ENCODE measurements at regions not wholly inside any gene's neighbourhood (a gene's known extent, or its start where the extent isn't known, plus 50 kb on each side); places are given as distances from the start of the nearest gene placed in this dataset.

DNA sequence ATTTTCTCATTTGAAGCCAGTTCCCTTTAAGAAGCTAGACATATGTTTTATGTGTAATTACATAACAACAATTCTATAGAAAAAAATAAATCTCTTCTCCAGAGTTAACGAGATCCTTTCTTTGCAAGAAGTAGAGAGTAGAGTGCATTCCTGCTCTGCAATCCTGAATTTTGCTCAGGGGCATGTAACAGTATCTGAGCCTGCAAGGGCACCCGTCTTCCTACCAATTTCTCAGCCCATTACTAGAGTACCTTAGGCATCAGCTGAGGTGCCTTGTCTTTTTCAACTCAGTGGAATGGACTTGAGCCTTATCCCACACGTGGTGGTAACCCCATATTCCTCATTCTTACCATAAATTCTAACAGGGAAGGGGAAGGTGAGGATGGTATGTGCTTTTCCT, 205.9 kb downstream of the IKZF2 start:
- H3K27ac ChIP-seq, result no peak overlapping the region
- H3K36me3 ChIP-seq (ENCODE audit: low read depth, missing control alignments), result no peaks in the 10 kb centered on the region
- no peaks in the 10 kb centered on the region for H3K27me3 ChIP-seq
- WGBS, 2 donors, result 65 to 68% methylated on average over 3 of the region's 3 CpGs
- no peaks in the 10 kb centered on the region for H3K4me1 ChIP-seq
- no peak for TF ChIP-seq POLR2A (IDR thresholded peaks at IDR 0.05)
- TF ChIP-seq, protein P1, sequence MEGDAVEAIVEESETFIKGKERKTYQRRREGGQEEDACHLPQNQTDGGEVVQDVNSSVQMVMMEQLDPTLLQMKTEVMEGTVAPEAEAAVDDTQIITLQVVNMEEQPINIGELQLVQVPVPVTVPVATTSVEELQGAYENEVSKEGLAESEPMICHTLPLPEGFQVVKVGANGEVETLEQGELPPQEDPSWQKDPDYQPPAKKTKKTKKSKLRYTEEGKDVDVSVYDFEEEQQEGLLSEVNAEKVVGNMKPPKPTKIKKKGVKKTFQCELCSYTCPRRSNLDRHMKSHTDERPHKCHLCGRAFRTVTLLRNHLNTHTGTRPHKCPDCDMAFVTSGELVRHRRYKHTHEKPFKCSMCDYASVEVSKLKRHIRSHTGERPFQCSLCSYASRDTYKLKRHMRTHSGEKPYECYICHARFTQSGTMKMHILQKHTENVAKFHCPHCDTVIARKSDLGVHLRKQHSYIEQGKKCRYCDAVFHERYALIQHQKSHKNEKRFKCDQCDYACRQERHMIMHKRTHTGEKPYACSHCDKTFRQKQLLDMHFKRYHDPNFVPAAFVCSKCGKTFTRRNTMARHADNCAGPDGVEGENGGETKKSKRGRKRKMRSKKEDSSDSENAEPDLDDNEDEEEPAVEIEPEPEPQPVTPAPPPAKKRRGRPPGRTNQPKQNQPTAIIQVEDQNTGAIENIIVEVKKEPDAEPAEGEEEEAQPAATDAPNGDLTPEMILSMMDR (IDR thresholded peaks at IDR 0.05), result no peak
- intact Hi-C loops (cut with DNase I; ENCODE audit: low total_unique reads), result no loop called here
- no peaks in the 10 kb centered on the region for H3K9me3 ChIP-seq
- H3K4me3 ChIP-seq, result no peak overlapping the region
- DNase-seq, result no peak

DNA sequence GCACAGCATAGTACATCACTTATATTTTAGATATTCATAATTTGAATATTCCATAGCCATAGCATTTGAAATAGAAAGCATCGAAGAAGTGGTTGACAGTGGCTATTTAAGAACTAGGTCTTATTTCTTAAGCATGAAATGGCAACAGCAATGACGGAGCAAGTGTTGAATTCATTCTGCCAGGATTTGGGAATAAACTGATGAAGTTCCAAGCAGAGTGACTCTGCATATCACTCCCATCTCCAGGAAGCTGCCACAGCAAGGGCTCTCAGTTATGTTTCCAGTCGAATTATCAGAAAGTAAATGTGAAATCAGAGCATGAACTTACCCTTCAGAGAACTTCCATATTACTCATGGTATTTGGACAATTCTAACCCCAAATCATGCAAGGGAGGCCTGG, 208.1 kb downstream of the IKZF2 start:
- Histone ChIP-seq H3K4me1 (no peaks in the 10 kb centered on the region), H3K36me3 (ENCODE audit: low read depth, missing control alignments) (no peaks in the 10 kb centered on the region), H3K9me3 (no peaks in the 10 kb centered on the region), H3K4me3 (no peak overlapping the region), H3K27ac (no peak overlapping the region), H3K27me3 (no peaks in the 10 kb centered on the region)
- no peak for TF ChIP-seq POLR2A (IDR thresholded peaks at IDR 0.05)
- TF ChIP-seq, protein P1 (IDR thresholded peaks at IDR 0.05), result no peak
- 84 to 90% methylated on average over 3 of the region's 3 CpGs for WGBS, 2 donors
- intact Hi-C loops (cut with DNase I; ENCODE audit: low total_unique reads), result no loop called here
- no peak for DNase-seq

DNA sequence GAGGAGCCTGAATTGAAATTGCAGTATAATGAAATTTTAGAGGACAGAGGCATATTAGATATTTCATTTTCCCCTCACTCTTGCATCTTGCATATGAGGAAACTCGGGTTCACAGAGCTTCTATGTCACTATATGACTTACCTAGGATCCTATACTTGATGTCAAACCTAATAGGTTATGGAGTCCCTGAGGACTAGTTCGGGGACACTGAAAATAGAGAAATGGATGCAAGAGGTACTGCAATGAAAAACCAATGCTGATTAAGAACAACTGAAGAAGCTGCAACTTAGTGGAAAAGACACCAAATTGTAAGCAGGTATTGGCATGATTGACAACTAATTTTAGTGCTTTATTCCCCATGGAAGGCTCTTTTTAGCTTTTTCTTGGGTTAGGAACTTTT, 210.1 kb downstream of the IKZF2 start:
- Histone ChIP-seq H3K4me3 (no peak overlapping the region), H3K27me3 (no peaks in the 10 kb centered on the region), H3K4me1 (no peaks in the 10 kb centered on the region), H3K9me3 (no peaks in the 10 kb centered on the region), H3K36me3 (ENCODE audit: low read depth, missing control alignments) (no peaks in the 10 kb centered on the region), H3K27ac (no peak overlapping the region)
- intact Hi-C loops (cut with DNase I; ENCODE audit: low total_unique reads), result no loop called here
- no peak for DNase-seq
- TF ChIP-seq POLR2A (IDR thresholded peaks at IDR 0.05), result no peak
- TF ChIP-seq, protein P1 (IDR thresholded peaks at IDR 0.05), result no peak
- 84 to 87% methylated on average over 2 of the region's 2 CpGs for WGBS, 2 donors

DNA sequence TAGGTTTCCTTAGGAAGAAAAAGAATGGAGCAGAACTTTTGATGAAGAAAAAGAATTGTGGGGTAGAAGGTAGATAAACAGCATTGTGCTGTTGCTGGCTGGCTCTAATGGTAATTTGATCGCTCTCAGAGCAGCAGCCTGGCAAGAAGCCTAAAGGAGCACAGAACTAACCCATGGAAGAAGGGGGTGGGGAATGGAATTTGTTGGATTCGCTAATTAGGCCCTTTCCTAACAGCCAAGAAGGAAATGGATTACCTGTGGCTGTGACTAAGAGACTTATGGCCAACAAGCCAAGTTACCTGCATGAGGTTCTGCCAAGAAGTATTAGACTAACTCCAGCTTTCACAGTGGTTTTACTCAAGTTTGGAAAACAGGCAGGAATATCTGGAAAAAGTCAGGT, 210.6 kb downstream of the IKZF2 start:
- DNase-seq, result no peak
- intact Hi-C loops (cut with DNase I; ENCODE audit: low total_unique reads), result no loop called here
- Histone ChIP-seq H3K27ac (no peak overlapping the region), H3K27me3 (no peaks in the 10 kb centered on the region), H3K9me3 (no peaks in the 10 kb centered on the region), H3K4me3 (no peak overlapping the region), H3K4me1 (no peaks in the 10 kb centered on the region), H3K36me3 (ENCODE audit: low read depth, missing control alignments) (no peaks in the 10 kb centered on the region)
- no peak for TF ChIP-seq POLR2A (IDR thresholded peaks at IDR 0.05)
- TF ChIP-seq, protein P1 (IDR thresholded peaks at IDR 0.05), result no peak
- whole genome bisulfite sequencing, 2 donors, result 35 to 54% methylated on average over 2 of the region's 2 CpGs

DNA sequence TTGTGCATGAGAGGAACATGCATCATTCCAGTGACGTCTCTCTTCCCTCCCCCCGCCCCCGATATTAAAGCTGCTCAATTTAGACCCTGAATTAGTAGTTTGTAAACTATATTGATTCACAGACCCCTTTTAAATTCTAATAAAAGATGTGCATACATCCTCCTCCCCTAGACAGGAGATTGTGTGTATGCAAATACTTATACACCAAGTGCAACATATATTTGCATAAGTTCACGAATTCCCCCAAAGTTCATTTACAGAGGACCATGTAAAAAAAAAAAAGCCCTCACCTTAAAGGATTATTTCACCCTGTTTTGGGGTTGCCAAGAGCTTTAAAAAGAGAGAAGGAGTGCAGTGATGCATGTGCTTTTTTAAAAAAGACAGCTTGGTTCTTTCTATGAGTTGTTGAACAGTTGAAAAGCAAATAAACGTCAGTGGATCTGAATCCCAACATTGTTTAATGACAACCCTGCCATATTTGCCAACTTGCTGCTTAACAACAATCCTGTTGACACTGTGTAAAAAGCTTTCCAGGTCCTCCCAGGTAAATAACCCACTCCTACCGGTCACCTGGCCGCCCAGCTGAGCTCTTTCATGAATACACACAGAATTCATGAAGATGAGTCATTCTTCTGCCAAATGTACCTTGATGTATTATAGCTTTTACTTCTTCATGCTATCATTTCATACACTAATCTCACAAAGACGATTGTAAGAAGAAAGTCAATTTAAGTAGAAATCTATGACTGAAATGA, 211.5 kb downstream of the IKZF2 start:
- no peak for DNase-seq
- Histone ChIP-seq H3K4me1 (no peaks in the 10 kb centered on the region), H3K27me3 (no peaks in the 10 kb centered on the region), H3K27ac (no peak overlapping the region), H3K9me3 (no peaks in the 10 kb centered on the region), H3K36me3 (ENCODE audit: low read depth, missing control alignments) (no peaks in the 10 kb centered on the region), H3K4me3 (no peak overlapping the region)
- TF ChIP-seq POLR2A (IDR thresholded peaks at IDR 0.05), result no peak
- TF ChIP-seq, protein P1 (IDR thresholded peaks at IDR 0.05), result no peak
- intact Hi-C loops (cut with DNase I; ENCODE audit: low total_unique reads), result no loop called here
- WGBS, 2 donors, result 79 to 82% methylated on average over 8 of the region's 8 CpGs
